HG03175 (cell line): ENCODE measurements at regions not wholly inside any gene's neighbourhood (a gene's known extent, or its start where the extent isn't known, plus 50 kb on each side); places are given as distances from the start of the nearest gene placed in this dataset.

Experiments
- ATAC-seq: cut with Tn5 transposase; IDR thresholded peaks from one replicate; pipeline ENCODE4 v1.9.1; 2021; ENCODE audit warnings: mild to moderate bottlenecking, moderate library complexity; ENCODE audit not compliant: unreplicated experiment

DNA sequence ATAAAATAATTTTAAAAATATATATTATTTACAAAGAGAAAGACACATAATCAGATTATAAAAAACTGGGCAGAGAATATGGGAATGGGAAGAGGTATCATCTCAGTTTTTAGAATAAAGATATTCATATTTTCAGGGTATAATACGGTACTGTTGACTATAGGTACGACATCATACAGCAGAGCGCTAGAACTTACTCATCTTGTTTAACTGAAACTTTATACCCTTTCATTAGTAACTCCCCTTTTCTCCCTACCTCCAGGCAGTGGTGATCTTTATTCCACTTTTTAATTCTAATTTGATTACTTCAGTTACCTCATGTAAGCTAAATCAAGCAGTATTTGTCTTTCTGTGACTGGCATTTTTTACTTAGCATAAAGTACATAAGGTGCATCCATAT is 742.1 kb downstream of the MTRR start:
- no peak for ATAC-seq

GRCh38 chr5:8613078-8613685 is 744.2 kb downstream of the MTRR start:
- no peak for ATAC-seq

- ATAC-seq, result no peak
These were observed 746.4 kb downstream of the MTRR start for GRCh38 chr5:8615142-8615858.

DNA sequence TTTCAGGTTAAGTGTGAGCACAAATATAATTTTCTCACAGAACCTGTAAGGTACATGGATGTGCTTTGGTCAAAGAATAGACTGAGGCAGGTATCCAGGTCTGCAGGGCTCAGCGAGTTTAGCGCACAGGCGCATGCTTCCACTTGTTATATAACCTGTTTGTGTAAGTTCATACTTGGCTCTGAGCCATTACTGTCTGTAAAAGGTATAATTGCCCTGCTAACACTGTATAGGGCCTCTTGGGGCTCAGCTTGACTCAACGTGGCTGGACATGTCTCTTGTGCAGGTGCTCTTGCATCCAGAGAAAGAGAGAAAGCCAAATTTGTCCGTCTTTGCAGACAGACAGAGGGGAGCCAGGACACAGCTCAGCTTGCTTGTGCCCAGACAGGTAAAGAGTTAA is 759.6 kb downstream of the MTRR start:
- ATAC-seq, result no peak

- no peak for ATAC-seq
These were observed 764.3 kb downstream of the MTRR start for GRCh38 chr5:8633259-8633658.

- ATAC-seq, result no peak
These were observed 764.7 kb downstream of the MTRR start for GRCh38 chr5:8633696-8634095.

DNA sequence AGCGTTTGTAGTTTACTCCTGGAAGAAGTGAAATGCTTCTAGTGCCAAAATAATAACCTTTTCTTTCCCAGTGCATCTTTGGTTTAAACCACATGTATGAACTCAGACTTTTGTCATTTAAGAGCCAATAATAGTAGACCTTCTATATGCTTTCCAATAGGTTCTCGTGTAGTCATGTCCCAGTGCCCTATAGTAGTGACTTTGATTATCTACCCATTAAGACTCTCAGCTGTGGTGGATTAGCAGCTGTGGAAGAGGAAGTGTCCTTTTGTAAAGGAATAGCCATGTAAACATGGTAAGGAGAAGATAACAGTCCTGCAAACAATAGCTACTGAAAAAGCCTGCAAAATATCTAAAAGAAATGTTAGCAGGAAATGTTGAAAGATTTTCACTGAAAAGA is 765.3 kb downstream of the MTRR start:
- ATAC-seq, result no peak

- ATAC-seq, result no peak
These were observed 773.0 kb downstream of the MTRR start for GRCh38 chr5:8641786-8642505.

GRCh38 chr5:8644377-8644776 is 775.4 kb downstream of the MTRR start:
- no peak for ATAC-seq

GRCh38 chr5:8647111-8647510 is 778.2 kb downstream of the MTRR start:
- no peak for ATAC-seq

GRCh38 chr5:8650186-8650585 is 781.2 kb downstream of the MTRR start:
- no peak for ATAC-seq

DNA sequence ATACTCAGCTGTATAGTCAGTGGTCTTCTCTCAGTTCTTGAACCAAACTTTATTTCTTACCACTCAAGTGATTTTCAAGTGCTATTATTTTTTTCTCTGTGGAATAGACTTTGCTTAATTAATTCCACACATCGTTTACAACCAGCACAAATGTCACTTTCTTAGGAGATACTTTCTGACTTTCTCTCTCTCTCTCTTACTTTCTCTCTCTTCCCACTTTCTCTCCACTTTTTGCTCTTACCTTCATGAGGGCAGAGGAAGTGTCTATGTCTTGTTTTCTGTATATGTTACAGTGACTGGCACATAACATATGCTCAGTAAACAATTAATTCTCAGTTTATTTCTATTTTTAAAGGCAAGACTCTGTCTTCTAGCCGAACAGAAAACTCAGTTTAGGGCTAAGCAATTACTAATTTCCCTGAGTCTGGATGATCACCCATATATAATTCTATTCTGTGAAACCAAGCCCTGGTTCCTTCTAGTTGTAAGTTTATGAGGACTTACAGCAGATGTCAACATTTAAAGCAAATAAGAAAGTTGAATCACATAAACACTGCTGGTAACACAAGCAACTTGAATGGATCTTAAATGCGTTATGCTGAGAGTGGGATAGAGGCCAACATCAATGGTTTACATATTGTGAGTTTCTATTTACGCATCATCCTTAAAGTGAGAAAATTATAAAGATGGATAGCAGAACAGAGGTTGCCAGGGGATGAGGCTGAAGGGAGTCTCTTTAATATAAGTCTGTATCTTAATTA is 791.4 kb downstream of the MTRR start:
- no peak for ATAC-seq

- ATAC-seq, result no peak
These were observed 794.4 kb downstream of the MTRR start for GRCh38 chr5:8663374-8663773.

GRCh38 chr5:8675182-8675581 is 806.2 kb downstream of the MTRR start:
- no peak for ATAC-seq

- no peak for ATAC-seq
These were observed 807.7 kb downstream of the MTRR start for GRCh38 chr5:8676695-8677094.

GRCh38 chr5:8682381-8682780 is 813.4 kb downstream of the MTRR start:
- no peak for ATAC-seq

- no peak for ATAC-seq
These were observed 814.5 kb downstream of the MTRR start for GRCh38 chr5:8683496-8683895.

GRCh38 chr5:8685704-8686103 is 816.8 kb downstream of the MTRR start:
- no peak for ATAC-seq

GRCh38 chr5:8686707-8687106 is 817.8 kb downstream of the MTRR start:
- ATAC-seq, result no peak

DNA sequence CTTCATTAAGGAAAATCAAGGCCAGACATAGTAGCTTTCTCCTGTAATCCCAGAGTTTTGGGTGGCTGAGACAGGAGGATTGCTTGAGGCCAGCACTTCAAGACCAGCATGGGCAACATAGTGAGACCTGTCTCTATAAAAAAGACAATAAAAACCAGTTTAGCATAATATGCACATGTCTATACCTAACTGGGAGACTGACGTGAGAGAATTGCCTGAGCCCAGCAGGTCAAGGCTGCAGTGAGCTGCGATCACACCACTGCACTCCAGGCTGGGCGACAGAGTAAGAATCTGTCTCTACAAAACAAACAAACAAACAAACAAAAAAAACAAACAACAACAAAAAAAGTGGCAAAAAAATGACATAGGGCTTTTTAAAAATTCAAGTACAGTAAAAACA is 820.8 kb downstream of the MTRR start:
- no peak for ATAC-seq

- no peak for ATAC-seq
These were observed 822.3 kb downstream of the MTRR start for GRCh38 chr5:8691221-8691620.
